ENCODE measurements at regions not wholly inside any gene's neighbourhood (a gene's known extent, or its start where the extent isn't known, plus 50 kb on each side); places are given as distances from the start of the nearest gene placed in this dataset.
"Not testable (repeated sequence)": the region's sequence is repeated elsewhere in the genome, so short reads cannot be mapped to it uniquely, and the experiment has no call there.

- in situ Hi-C loops (cut with HindIII; ENCODE audit: low sequenced_read_pairs) = no loop called here
Observed at GRCh38 chr4:77220828-77221613, 64.0 kb downstream of the CCNG2 start.

GRCh38 chr4:77225022-77225421 is 68.0 kb downstream of the CCNG2 start:
- in situ Hi-C loops (cut with HindIII; ENCODE audit: low sequenced_read_pairs) = loop anchor here (25.0 kb wide), 1 partner anchor 112 kb away; no protein-coding TSS in a partner anchor

GRCh38 chr4:77226939-77227705 is 70.1 kb downstream of the CCNG2 start:
- in situ Hi-C loops (cut with HindIII; ENCODE audit: low sequenced_read_pairs) = loop anchor here (25.0 kb wide), 1 partner anchor 110 kb away; no protein-coding TSS in a partner anchor

- in situ Hi-C loops (cut with HindIII; ENCODE audit: low sequenced_read_pairs) = loop anchor here (25.0 kb wide), 1 partner anchor 108 kb away; no protein-coding TSS in a partner anchor
Observed at GRCh38 chr4:77229433-77229832, 72.4 kb downstream of the CCNG2 start.

- in situ Hi-C loops (cut with HindIII; ENCODE audit: low sequenced_read_pairs) = loop anchor here (25.0 kb wide), 1 partner anchor 105 kb away; no protein-coding TSS in a partner anchor
Observed at GRCh38 chr4:77232653-77233052, 75.6 kb downstream of the CCNG2 start.

GRCh38 chr4:77235289-77235854 is 78.4 kb downstream of the CCNG2 start:
- in situ Hi-C loops (cut with HindIII; ENCODE audit: low sequenced_read_pairs) = loop anchor here (25.0 kb wide), 1 partner anchor 102 kb away; no protein-coding TSS in a partner anchor

- in situ Hi-C loops (cut with HindIII; ENCODE audit: low sequenced_read_pairs) = loop anchor here (25.0 kb wide), 1 partner anchor 100 kb away; no protein-coding TSS in a partner anchor
Observed at GRCh38 chr4:77236806-77237205, 79.8 kb downstream of the CCNG2 start.

- in situ Hi-C loops (cut with HindIII; ENCODE audit: low sequenced_read_pairs) = loop anchor here (25.0 kb wide), 1 partner anchor 97 kb away; no protein-coding TSS in a partner anchor
Observed at GRCh38 chr4:77240469-77241066, 83.6 kb downstream of the CCNG2 start.

GRCh38 chr4:77248805-77249204 is 91.8 kb downstream of the CCNG2 start:
- in situ Hi-C loops (cut with HindIII; ENCODE audit: low sequenced_read_pairs) = loop anchor here (25.0 kb wide), 1 partner anchor 88 kb away; no protein-coding TSS in a partner anchor

GRCh38 chr4:77251751-77252150 is 94.7 kb downstream of the CCNG2 start:
- in situ Hi-C loops (cut with HindIII; ENCODE audit: low sequenced_read_pairs) = no loop called here

GRCh38 chr4:77263247-77263646 is 106.2 kb downstream of the CCNG2 start:
- in situ Hi-C loops (cut with HindIII; ENCODE audit: low sequenced_read_pairs) = no loop called here

- in situ Hi-C loops (cut with HindIII; ENCODE audit: low sequenced_read_pairs) = not testable (repeated sequence)
Observed at GRCh38 chr4:77263976-77264375, 107.0 kb downstream of the CCNG2 start.

- in situ Hi-C loops (cut with HindIII; ENCODE audit: low sequenced_read_pairs) = no loop called here
Observed at GRCh38 chr4:77264826-77265225, 107.8 kb downstream of the CCNG2 start.

GRCh38 chr4:77268108-77268507 is 111.1 kb downstream of the CCNG2 start:
- in situ Hi-C loops (cut with HindIII; ENCODE audit: low sequenced_read_pairs) = no loop called here

GRCh38 chr4:77269505-77269904 is 112.5 kb downstream of the CCNG2 start:
- in situ Hi-C loops (cut with HindIII; ENCODE audit: low sequenced_read_pairs) = no loop called here

- in situ Hi-C loops (cut with HindIII; ENCODE audit: low sequenced_read_pairs) = no loop called here
Observed at GRCh38 chr4:77273412-77273811, 116.4 kb downstream of the CCNG2 start.

GRCh38 chr4:77279114-77279513 is 122.1 kb downstream of the CCNG2 start:
- in situ Hi-C loops (cut with HindIII; ENCODE audit: low sequenced_read_pairs) = not testable (repeated sequence)

- in situ Hi-C loops (cut with HindIII; ENCODE audit: low sequenced_read_pairs) = no loop called here
Observed at GRCh38 chr4:77282305-77282704, 125.3 kb downstream of the CCNG2 start.

- in situ Hi-C loops (cut with HindIII; ENCODE audit: low sequenced_read_pairs) = no loop called here
Observed at GRCh38 chr4:77284036-77284435, 127.0 kb downstream of the CCNG2 start.

- in situ Hi-C loops (cut with HindIII; ENCODE audit: low sequenced_read_pairs) = no loop called here
Observed at GRCh38 chr4:77286906-77287305, 129.9 kb downstream of the CCNG2 start.

- in situ Hi-C loops (cut with HindIII; ENCODE audit: low sequenced_read_pairs) = no loop called here
Observed at GRCh38 chr4:77293426-77293825, 136.4 kb downstream of the CCNG2 start.
